HAP-1 (cell line): ENCODE measurements at regions not wholly inside any gene's neighbourhood (a gene's known extent, or its start where the extent isn't known, plus 50 kb on each side); places are given as distances from the start of the nearest gene placed in this dataset.

ENCODE experiments used
- DNase-seq, 2 experiments: peaks; one replicate each; pipeline ENCODE4 v3.0.0-alpha.2; 2016 to 2020; ENCODE audit warnings: low spot score in 2 of 2
- H3K27me3 ChIP-seq: fragments of 250-450 bp; sonication (Bioruptor Pico); 2 replicates; pipeline ENCODE4 v1.5.1; 2020; ENCODE audit warnings: low read depth, mild to moderate bottlenecking, moderate library complexity
- H3K36me3 ChIP-seq: fragments of 250-450 bp; sonication (Bioruptor Pico); replicated peaks from 2 replicates; pipeline ENCODE4 v1.5.1; 2020; ENCODE audit warnings: mild to moderate bottlenecking
- H3K4me1 ChIP-seq: fragments of 250-450 bp; sonication (Bioruptor Pico); 2 replicates; pipeline ENCODE4 v1.5.1; 2020; ENCODE audit warnings: mild to moderate bottlenecking
- H3K4me3 ChIP-seq: fragments of 250-450 bp; sonication (Bioruptor Pico); 2 replicates; pipeline ENCODE4 v1.5.1; 2020; ENCODE audit warnings: mild to moderate bottlenecking, moderate library complexity
- H3K9me3 ChIP-seq: fragments of 250-450 bp; sonication (Bioruptor Pico); 2 replicates; pipeline ENCODE4 v1.5.1; 2020; ENCODE audit warnings: mild to moderate bottlenecking, moderate library complexity
- in situ Hi-C: fragments of 300-500 bp; cut with MboI; formaldehyde crosslinking; loops from 3 replicates; pipeline ENCODE4 v1.14.3; 2020; ENCODE audit warnings: low sequenced_read_pairs, inconsistent platforms, mixed read lengths

DNA sequence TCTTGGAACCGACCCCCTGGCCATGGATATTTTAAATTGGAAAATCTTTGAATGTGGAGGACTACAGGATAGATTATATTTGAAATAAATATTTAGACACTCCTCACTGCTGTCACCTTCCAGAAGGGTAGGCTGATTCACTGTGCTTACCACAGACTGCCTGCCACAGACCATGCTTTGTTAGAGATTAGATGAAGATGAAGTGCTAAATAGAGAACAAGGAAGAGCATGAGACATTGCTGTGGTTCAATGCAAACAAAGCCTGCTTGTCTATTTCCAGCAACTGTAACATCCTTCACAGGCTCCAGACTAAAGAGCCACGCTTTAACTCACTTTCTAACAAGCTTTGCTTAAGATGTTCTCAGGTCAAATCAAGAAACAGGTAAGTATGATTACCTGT is 81.0 kb upstream of the TMEM17 start:
- no peaks in the 10 kb centered on the region for H3K36me3 ChIP-seq
- in situ Hi-C loops, result no loop called here
- peaks cover 3% of the 10 kb centered on the region; the same call in 1 of the 2 replicates for H3K9me3 ChIP-seq
- H3K4me1 ChIP-seq, result peaks cover 28% of the 10 kb centered on the region
- no peak overlapping the region for H3K4me3 ChIP-seq
- H3K27me3 ChIP-seq, result no peaks in the 10 kb centered on the region
- no peak for DNase-seq

DNA sequence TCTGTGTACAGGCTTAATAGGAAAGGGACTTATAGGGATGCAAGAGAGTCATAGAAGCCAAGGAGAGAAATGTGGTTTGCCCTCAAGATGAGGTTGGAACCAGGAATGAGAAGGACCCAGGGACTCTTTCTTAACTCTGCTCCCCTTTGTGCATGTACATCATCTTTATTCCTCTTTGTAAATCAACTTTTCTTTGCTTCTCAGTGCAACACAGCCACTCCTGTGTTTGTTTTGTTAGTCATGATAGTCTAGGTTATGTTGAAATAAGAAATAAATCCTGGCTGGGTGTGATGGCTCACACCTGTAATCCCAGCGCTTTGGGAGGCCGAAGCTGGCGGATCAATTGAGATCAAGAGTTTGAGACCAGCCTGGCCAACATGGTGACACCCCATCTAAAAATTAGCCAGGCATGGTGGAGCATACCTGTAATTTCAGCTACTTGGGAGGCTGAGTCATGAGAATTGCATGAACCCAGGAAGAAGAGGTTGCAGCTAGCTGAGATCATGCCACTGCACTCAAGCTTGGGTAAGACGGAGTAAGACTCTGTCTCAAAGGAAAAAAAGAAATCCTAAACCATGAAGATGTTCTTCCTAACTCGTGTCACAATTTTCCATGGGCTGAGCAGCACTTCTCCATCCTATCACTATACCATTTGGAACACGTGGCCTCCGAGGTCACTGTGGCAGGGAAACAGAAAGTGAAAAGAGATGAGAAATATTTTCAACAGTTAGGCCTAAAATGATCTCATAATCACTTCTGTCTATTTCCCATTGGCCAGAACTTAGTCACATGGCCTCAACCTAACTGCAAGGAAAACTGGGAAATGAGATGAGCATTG is 73.0 kb upstream of the TMEM17 start:
- no peaks in the 10 kb centered on the region for H3K36me3 ChIP-seq
- no peaks in the 10 kb centered on the region for H3K9me3 ChIP-seq
- H3K4me3 ChIP-seq, result no peak overlapping the region
- in situ Hi-C loops, result no loop called here
- DNase-seq, result no peak
- H3K4me1 ChIP-seq, result no peaks in the 10 kb centered on the region
- no peaks in the 10 kb centered on the region for H3K27me3 ChIP-seq

DNA sequence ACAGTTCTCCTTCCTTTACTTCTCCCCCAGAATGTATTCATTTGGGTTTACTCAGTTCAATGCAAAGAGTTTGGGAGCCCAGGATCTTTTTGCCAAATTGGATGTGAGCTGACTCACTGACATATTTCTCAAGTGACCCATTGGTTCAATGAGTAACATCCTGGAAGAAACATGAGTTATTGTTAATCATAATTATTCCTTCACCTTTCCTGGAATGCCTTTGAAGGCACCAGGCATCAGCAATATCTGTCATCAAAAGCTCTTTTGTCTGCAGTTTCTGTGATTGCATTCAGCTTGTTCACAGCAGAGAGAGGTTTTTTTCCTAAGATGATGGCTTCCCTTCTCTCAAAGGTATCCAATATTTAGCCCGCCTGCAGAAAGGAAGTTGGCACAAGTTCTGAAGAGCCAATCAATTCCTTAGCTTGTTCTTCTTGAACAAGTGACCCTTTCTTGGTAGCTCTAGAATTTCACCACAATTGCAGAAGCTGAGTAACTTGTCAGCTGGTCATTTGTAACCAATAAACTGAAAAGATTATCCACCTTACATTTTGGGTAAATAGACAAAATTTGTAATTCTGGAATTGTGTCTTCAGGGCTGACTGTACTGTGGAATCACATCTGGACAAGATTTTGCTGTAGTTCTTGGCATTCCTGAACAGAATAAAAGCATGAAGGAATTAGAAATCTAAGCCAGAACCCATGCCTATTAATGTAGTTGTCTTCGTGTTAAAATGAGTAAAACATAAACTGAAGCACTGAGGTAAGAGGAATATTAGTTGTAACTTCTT is 72.2 kb upstream of the TMEM17 start:
- in situ Hi-C loops, result no loop called here
- no peak for DNase-seq
- Histone ChIP-seq H3K9me3 (no peaks in the 10 kb centered on the region), H3K4me1 (no peaks in the 10 kb centered on the region), H3K4me3 (no peak overlapping the region), H3K36me3 (no peaks in the 10 kb centered on the region), H3K27me3 (no peaks in the 10 kb centered on the region)

DNA sequence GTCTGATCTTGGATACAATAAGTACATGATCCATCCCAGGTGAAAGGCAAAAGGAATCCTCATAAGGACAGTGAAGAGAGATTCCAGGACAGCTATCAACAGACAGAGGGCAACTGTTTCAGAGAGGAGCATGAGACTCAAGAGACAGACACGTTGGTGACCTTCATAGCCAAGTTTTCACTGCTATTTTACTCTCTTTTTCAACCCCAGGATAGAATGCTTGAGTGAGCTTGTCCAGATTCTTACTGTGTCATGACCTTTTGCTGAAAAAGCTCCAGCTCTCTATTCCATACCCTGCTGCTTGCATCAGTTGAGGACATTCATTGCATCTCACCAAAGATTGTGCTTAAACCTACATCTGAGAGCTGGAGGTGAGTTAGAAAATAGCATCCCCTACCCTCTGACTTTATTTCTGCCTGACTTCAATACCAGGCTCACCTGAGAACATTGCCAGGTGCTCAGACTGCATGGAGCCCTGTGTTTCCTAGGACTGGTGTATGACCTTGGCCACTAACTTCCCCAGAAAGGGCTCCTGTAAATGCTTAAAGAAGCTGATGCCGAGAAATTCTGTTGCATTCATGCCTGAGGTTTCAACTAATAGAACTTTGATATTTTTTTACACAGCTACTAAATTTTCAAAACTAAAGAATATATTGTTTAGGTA is 70.4 kb upstream of the TMEM17 start:
- H3K4me3 ChIP-seq, result no peak overlapping the region
- in situ Hi-C loops, result no loop called here
- H3K9me3 ChIP-seq, result no peaks in the 10 kb centered on the region
- no peak for DNase-seq
- H3K36me3 ChIP-seq, result no peaks in the 10 kb centered on the region
- no peaks in the 10 kb centered on the region for H3K27me3 ChIP-seq
- H3K4me1 ChIP-seq, result no peaks in the 10 kb centered on the region

DNA sequence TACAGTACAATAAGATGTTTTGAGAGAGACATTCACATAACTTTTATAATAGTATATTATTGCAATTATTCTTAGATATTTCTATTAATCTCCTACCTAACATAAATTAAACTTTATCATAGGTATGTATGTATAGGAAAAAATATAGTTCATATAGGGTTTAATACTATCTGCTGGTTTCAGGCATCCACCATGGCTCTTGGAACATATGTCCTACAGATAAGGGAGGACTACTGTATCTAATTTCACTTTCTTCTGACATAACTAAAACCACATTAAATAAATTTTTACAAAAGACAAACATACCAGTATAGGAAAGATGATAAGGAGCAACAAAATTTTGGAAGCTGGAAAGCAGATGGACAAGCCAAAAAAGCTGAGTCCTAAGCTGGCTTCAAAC is 67.9 kb upstream of the TMEM17 start:
- Histone ChIP-seq H3K27me3 (no peaks in the 10 kb centered on the region), H3K4me1 (peaks cover 6% of the 10 kb centered on the region), H3K4me3 (no peak overlapping the region), H3K36me3 (no peaks in the 10 kb centered on the region), H3K9me3 (no peaks in the 10 kb centered on the region)
- in situ Hi-C loops, result no loop called here
- DNase-seq, result no peak

DNA sequence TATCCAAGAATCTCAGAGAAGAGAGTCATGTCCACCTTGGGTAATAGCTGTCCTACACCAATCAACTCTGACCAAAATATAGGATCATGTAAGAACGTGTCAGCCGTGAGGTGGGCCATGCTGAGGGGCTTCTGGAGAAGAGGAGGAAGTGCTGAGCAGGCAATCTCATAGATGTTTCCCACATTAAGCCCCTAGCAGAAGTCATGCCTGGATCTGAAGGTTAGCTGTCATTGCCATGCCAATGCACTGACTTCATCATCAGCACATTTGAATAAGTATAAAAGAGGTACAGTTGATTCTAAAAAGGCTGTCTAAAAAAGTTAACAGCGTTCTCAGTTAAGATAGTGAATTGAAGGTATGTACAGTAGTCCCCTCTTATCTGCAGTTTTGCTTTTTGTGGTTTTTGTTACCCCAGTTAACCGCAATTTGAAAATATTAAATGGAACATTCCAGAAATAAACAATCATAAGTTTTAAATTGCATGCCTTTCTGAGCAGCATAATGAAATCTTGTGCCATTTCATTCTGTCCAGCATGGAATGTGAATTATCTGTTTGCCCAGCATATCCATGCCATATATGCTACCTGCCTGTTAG is 67.2 kb upstream of the TMEM17 start:
- H3K4me3 ChIP-seq, result no peak overlapping the region
- in situ Hi-C loops, result no loop called here
- no peak for DNase-seq
- H3K27me3 ChIP-seq, result no peaks in the 10 kb centered on the region
- no peaks in the 10 kb centered on the region for H3K9me3 ChIP-seq
- H3K36me3 ChIP-seq, result no peaks in the 10 kb centered on the region
- peaks cover 6% of the 10 kb centered on the region for H3K4me1 ChIP-seq

DNA sequence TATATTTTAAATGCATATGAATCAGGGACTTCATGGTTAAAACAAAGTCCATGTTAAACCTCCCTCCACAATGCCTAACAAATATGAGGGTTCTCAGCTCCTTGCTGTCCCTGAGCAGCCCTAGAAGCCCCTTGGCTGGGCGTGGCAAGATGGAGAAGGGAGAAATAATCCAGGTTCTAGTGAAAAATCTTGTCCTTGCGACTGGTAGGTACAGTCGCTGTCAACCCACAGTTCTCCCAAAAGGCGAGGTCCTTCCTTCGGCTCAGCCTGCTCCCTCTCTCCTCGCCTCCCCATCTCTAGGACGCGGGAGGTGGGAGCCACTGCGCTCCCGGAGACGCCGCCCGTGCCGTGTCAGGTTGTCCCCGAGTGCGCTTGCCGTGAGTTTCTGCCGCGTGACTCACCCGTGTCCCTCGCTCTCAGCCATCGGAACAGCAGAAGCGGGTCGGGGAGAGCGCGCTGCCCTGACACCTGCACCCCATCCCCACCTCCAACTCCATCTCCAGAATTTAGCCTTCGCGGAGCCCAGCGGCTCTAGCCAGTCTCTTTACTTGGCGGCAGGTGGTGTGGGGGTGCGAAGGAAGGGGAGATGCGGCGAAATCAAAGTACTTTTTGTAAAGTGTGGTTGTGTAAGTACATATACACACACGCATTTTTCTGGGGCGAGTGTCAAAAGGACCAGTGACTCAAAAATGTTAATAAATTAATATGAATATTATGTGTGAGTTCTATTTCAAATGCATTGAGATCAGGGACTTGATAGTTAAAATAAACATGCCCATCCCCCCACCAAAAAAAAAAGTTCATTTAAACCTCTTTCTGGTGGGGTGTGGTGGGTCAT is 65.1 kb upstream of the TMEM17 start:
- Histone ChIP-seq H3K4me3 (no peak overlapping the region), H3K36me3 (no peaks in the 10 kb centered on the region), H3K4me1 (peaks cover 6% of the 10 kb centered on the region), H3K9me3 (no peaks in the 10 kb centered on the region), H3K27me3 (no peaks in the 10 kb centered on the region)
- in situ Hi-C loops, result no loop called here
- DNase-seq, result no peak

DNA sequence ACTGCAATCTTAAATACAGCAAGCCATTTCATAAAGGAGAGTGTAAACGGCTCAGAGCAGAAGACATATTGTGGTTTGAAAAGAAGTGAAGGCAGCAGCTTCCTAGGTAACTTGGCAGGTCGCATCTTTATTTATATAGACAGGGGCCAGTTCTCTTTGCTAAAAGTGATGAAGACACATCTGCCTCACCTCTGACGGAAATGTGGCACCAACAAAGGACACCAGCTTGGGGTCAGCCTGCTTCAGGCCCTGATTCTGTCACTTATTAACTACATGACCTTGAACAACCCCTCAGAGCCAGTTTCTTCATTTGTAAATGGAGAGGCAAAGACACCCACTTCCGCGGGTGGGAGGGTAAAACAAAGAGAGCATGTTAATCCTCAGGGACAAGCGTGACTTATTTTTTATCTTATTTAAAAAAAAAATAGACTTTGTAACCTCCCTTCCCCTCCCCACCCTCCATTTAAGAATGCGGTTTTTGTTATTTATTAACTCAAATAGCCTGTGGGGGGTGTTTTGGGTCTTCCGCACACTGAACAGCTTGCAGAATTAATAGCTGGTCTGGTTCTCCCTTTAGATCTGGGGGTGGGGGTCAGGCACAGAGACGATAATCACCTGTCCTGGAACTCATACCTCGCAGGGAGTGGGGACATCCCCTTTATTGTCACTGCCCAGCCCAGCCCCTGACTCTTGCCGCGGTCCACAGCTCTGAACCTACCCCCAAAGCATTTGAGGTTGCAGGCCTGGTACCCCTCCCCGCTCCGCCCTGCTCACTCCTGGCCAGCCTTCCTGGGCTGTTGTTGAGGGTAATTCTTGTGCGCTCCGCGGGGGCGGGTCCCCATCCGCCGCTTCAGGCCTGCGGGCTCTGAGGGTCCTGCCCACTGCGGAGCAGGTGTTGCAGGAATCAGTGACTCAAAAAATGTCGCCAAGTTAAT is 64.2 kb upstream of the TMEM17 start:
- Histone ChIP-seq H3K4me1 (peaks cover 6% of the 10 kb centered on the region), H3K36me3 (no peaks in the 10 kb centered on the region), H3K4me3 (no peak overlapping the region), H3K9me3 (no peaks in the 10 kb centered on the region), H3K27me3 (no peaks in the 10 kb centered on the region)
- no peak for DNase-seq
- in situ Hi-C loops, result no loop called here

DNA sequence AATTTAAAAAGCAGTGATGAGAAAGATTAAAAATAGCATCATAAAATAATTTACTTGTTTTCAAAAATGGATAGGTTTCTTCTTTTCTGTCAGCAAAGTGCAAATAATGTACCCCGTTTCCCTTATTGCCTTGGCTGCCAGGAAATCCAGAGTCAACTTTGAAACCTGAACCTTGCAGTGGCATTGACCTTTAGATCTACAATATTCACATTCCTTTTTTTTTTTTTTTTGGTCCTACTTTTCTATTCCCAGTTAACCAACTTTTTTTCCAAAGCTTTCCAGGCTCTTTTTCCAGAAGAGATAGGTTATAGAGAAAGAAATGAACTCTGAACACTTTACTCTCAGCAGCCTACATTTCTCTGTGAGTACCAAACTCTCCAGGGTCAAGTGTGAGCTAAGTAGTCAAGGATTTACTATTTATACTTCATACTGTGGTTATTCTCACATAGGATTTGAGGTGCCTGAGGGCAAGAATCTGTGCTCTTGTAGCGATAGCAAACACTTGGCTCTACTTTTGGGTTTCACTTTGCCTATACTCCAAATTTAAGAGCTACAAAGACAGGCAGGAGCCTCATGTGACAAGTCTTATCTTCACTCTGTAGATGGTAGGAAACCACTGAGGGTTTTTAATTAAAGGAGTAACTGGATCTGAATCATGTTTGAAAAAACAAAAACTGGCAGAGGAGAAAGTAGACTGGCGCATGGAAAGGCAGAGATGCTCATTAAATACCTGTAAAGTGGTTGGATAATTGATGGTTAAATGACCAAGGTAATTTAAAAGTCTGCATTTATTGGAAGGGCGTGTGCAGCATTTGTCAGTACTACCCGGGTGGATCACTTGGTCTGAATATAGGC is 63.2 kb upstream of the TMEM17 start:
- in situ Hi-C loops, result no loop called here
- Histone ChIP-seq H3K4me3 (no peak overlapping the region), H3K4me1 (peaks cover 6% of the 10 kb centered on the region), H3K27me3 (no peaks in the 10 kb centered on the region), H3K36me3 (no peaks in the 10 kb centered on the region), H3K9me3 (no peaks in the 10 kb centered on the region)
- DNase-seq, result no peak

DNA sequence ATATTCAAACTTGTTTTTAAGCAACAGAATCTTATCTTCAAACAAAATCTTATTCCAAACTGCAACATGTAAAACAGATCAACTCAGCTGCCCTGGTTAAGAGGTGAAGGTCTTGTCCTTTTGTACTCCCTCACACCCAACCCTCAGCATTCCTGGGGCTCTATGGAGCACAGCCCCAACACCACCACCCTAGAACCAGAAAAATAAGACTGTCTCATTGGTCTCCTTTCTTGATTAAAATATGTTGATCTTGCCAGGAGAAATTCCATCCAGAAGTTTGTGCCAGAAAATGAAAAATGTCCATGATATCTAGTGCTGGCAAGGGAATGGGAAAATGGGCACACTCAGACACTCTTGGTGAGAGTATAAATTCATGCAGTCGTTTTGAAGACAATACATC is 62.1 kb upstream of the TMEM17 start:
- DNase-seq, result no peak
- H3K27me3 ChIP-seq, result no peaks in the 10 kb centered on the region
- no peak overlapping the region for H3K4me3 ChIP-seq
- in situ Hi-C loops, result no loop called here
- no peaks in the 10 kb centered on the region for H3K36me3 ChIP-seq
- H3K4me1 ChIP-seq, result peaks cover 6% of the 10 kb centered on the region
- no peaks in the 10 kb centered on the region for H3K9me3 ChIP-seq

DNA sequence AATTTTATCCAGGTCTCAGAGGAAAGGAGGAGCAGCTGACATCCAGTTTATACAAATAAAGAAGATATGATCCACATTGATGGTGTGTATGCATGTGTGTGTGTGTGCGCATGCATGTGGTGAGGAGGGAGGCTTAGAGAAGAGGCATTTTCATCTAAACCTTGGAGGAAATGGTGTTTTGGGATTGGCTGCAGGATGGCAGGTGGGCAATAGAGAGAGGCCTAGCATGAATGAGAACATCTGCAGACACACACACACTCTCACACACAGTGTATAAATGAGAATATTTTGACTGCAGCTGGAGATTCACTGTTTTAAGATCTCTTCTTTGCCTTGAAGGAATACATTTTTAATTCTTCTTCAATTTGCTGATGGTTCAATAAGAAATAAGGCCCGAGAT is 61.7 kb upstream of the TMEM17 start:
- Histone ChIP-seq H3K9me3 (no peaks in the 10 kb centered on the region), H3K4me3 (no peak overlapping the region), H3K36me3 (no peaks in the 10 kb centered on the region), H3K27me3 (no peaks in the 10 kb centered on the region), H3K4me1 (peaks cover 6% of the 10 kb centered on the region)
- in situ Hi-C loops, result no loop called here
- no peak for DNase-seq

DNA sequence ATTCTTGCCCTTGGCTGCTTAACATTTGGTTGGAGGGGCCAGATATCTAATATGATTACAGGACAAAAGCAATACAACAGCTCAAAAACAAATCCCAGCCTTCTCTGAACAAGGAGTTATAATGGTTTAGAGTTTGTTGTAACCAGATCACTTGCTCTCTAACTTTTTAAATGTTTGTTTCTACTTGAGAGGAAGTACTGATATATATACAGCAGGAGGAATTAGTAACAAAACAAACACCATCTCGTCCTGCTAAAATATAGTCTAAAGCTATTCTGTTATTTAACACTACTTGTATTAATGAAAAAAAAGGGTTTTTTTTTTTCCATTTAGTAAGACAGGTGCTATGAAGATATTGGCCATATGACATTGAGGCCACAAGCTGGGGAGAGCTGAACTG is 60.9 kb upstream of the TMEM17 start:
- Histone ChIP-seq H3K27me3 (no peaks in the 10 kb centered on the region), H3K4me1 (peaks cover 6% of the 10 kb centered on the region), H3K36me3 (no peaks in the 10 kb centered on the region), H3K4me3 (no peak overlapping the region), H3K9me3 (no peaks in the 10 kb centered on the region)
- DNase-seq, result no peak
- in situ Hi-C loops, result no loop called here
